Spleen (tissue), 11 donors: ENCODE measurements at regions not wholly inside any gene's neighbourhood (a gene's known extent, or its start where the extent isn't known, plus 50 kb on each side); places are given as distances from the start of the nearest gene placed in this dataset.

ENCODE experiments used
- DNase-seq: peaks from one replicate; pipeline ENCODE4 v3.0.0-alpha.2; 2020
- H3K27ac ChIP-seq, 8 donors: fragments of 200-600 bp; sonication (generic) in 7 of 8; 1 replicate in 4 of 8; 2 replicates in 4 of 8; pipeline versions ENCODE4 v1.5.0 to v1.8.0; 2016 to 2021; ENCODE audit warnings: inconsistent platforms in 4 of 8, mild to moderate bottlenecking in 4 of 8, moderate library complexity in 1 of 8
- H3K27me3 ChIP-seq, 7 donors: fragments of 200-600 bp; sonication (generic) in 6 of 7; replicated peaks in 1 of 7; 1 replicate in 4 of 7; 2 replicates in 3 of 7; pipeline versions ENCODE4 v1.5.0 to v1.8.0; 2016 to 2021; ENCODE audit warnings: inconsistent platforms in 3 of 7, mild to moderate bottlenecking in 1 of 7
- H3K36me3 ChIP-seq, 6 donors: fragments of 200-600 bp; sonication (generic) in 5 of 6; 1 replicate in 4 of 6; 2 replicates in 2 of 6; pipeline versions ENCODE4 v1.5.0 to v1.8.0; 2016 to 2021; ENCODE audit warnings: inconsistent platforms in 2 of 6
- H3K4me1 ChIP-seq, 6 donors: fragments of 200-600 bp; sonication (generic) in 5 of 6; 1 replicate in 3 of 6; 2 replicates in 3 of 6; pipeline versions ENCODE4 v1.5.0 to v1.8.0; 2016 to 2021; ENCODE audit warnings: inconsistent platforms in 3 of 6
- H3K4me3 ChIP-seq, 8 donors: fragments of 200-600 bp; sonication (generic) in 7 of 8; 1 replicate in 4 of 8; 2 replicates in 4 of 8; pipeline versions ENCODE4 v1.5.0 to v1.8.0; 2016 to 2021; ENCODE audit warnings: inconsistent platforms in 4 of 8, mild to moderate bottlenecking in 4 of 8, moderate library complexity in 2 of 8
- H3K9me3 ChIP-seq, 8 donors: fragments of 200-600 bp; sonication (generic) in 7 of 8; 1 replicate in 4 of 8; 2 replicates in 4 of 8; pipeline versions ENCODE4 v1.5.0 to v1.8.0; 2016 to 2021; ENCODE audit warnings: inconsistent platforms in 4 of 8
- CTCF ChIP-seq, 11 experiments: fragments of 200-600 bp in 7 of 11; fragments of 450-650 bp in 4 of 11; sonication (generic) in 4 of 11; IDR thresholded peaks in 8 of 11; conservative IDR thresholded peaks in 3 of 11; 1 replicate in 7 of 11; 2 replicates in 4 of 11; pipeline versions ENCODE4 v1.4.0 to v1.8.0; 2016 to 2021; ENCODE audit warnings: antibody characterized with exemption in 11 of 11, inconsistent platforms in 4 of 11, mild to moderate bottlenecking in 1 of 11
- POLR2A ChIP-seq, 3 donors: fragments of 450-650 bp; IDR thresholded peaks; one replicate each; pipeline ENCODE4 v1.5.1; 2017; ENCODE audit warnings: antibody characterized with exemption in 3 of 3, mild to moderate bottlenecking in 1 of 3
- POLR2AphosphoS5 ChIP-seq, 3 donors: sonication (generic); formaldehyde crosslinking; IDR thresholded peaks; one replicate each; pipeline ENCODE4 v1.5.1; 2017; ENCODE audit warnings: antibody characterized with exemption in 3 of 3
- WGBS, 5 donors: extraction: QIAGEN DNeasy Blood & Tissue Kit in 3 of 5; methylation state at CpG; one replicate each; pipeline versions ENCODE4 v1.1.5 to v1.1.7; 2013 to 2018; 5-methylcytosine and 5-hydroxymethylcytosine counted together
- intact Hi-C: fragments of 100-400 bp; cut with DNase I; formaldehyde crosslinking; loops from one replicate; pipeline ENCODE4 v1.15.0; 2023; ENCODE audit warnings: low total_unique reads
- donor health status: healthy with polysubstance abuse.
- donor health status: DM: no; HTN: no; CAD: no; lungs with moderate emphysema.
- donor health status: DM: no; HTN: no; CAD: no.
- donor health status: Bipolar disorder and iron deficiency.
- donor health status: healthy.
- donor health status: DM: no; HTN: no; CAD: no.
- donor health status: DM: yes; HTN: yes; CAD: no.

GRCh38 chr6:43978473-43979346 is 148.5 kb downstream of the MRPL14 start:
- no peaks in the 10 kb centered on the region for H3K36me3 ChIP-seq
- peaks cover 0 to 18% (median 0%) of the 10 kb centered on the region in 7 donors for H3K27me3 ChIP-seq
- no peak overlapping the region for H3K4me3 ChIP-seq
- no peak overlapping the region for H3K27ac ChIP-seq
- no peak for TF ChIP-seq POLR2A (IDR thresholded peaks at IDR 0.05)
- no peak for TF ChIP-seq POLR2AphosphoS5 (IDR thresholded peaks at IDR 0.05)
- TF ChIP-seq CTCF (IDR thresholded peaks at IDR 0.05 in 8 of 11, conservative IDR thresholded peaks at IDR 0.05 in 3 of 11): no peak
- 79 to 89% (median 81%) methylated on average over 13 of the region's 13 CpGs for WGBS, 5 donors
- DNase-seq: no peak
- intact Hi-C loops: no loop called here
- peaks cover 0 to 10% (median 0%) of the 10 kb centered on the region in 8 donors for H3K9me3 ChIP-seq
- H3K4me1 ChIP-seq: peaks cover 0 to 14% (median 0%) of the 10 kb centered on the region in 6 donors

- H3K4me1 ChIP-seq: peaks cover 0 to 22% (median 6%) of the 10 kb centered on the region in 6 donors
- H3K27ac ChIP-seq: no peak overlapping the region
- intact Hi-C loops: no loop called here
- no peak overlapping the region for H3K4me3 ChIP-seq
- 46 to 60% (median 51%) methylated on average over 10 of the region's 10 CpGs for WGBS, 5 donors
- peaks cover 0 to 18% (median 0%) of the 10 kb centered on the region in 7 donors for H3K27me3 ChIP-seq
- no peaks in the 10 kb centered on the region for H3K36me3 ChIP-seq
- no peak for TF ChIP-seq POLR2AphosphoS5 (IDR thresholded peaks at IDR 0.05)
- no peak for TF ChIP-seq POLR2A (IDR thresholded peaks at IDR 0.05)
- TF ChIP-seq CTCF (IDR thresholded peaks at IDR 0.05 in 8 of 11, conservative IDR thresholded peaks at IDR 0.05 in 3 of 11): no peak
- DNase-seq: no peak
- H3K9me3 ChIP-seq: peaks cover 0 to 10% (median 0%) of the 10 kb centered on the region in 8 donors
Observed at GRCh38 chr6:43977404-43978111, 149.7 kb downstream of the MRPL14 start.

- Histone ChIP-seq H3K27ac (no peak overlapping the region), H3K27me3 (peaks cover 0 to 18% (median 0%) of the 10 kb centered on the region in 7 donors), H3K9me3 (peaks cover 0 to 10% (median 0%) of the 10 kb centered on the region in 8 donors), H3K4me1 (peaks cover 0 to 22% (median 13%) of the 10 kb centered on the region in 6 donors), H3K4me3 (no peak overlapping the region), H3K36me3 (no peaks in the 10 kb centered on the region)
- no peak for TF ChIP-seq POLR2AphosphoS5 (IDR thresholded peaks at IDR 0.05)
- no peak for TF ChIP-seq POLR2A (IDR thresholded peaks at IDR 0.05)
- TF ChIP-seq CTCF (IDR thresholded peaks at IDR 0.05 in 8 of 11, conservative IDR thresholded peaks at IDR 0.05 in 3 of 11): no peak
- whole genome bisulfite sequencing, 5 donors: 67 to 73% (median 71%) methylated on average over 5 of the region's 5 CpGs
- DNase-seq: no peak
- intact Hi-C loops: no loop called here
Observed at GRCh38 chr6:43976706-43977403, 150.4 kb downstream of the MRPL14 start.
